ENCODE measurements at regions not wholly inside any gene's neighbourhood (a gene's known extent, or its start where the extent isn't known, plus 50 kb on each side); places are given as distances from the start of the nearest gene placed in this dataset.

DNA sequence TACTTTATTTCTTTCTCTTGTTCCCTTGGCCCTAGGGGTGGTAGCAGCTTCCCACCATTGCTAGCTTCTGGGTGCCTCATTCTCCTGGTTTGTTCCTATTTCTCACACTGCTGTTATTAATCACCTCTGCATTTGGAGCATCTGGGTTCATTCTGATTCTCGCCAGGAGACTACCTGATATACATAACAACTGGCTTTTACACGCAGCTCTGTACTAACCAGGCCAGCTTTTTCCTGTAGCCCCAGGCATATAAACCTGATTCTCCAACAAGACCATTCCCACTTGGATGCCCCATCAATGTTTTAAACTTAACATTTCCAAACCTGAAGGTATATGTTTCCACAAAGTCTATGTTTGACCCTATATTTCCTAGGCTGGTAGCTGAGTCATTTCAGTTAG, 403.9 kb upstream of the DCC start:
- Histone ChIP-seq H3K4me1 (no peaks in the 10 kb centered on the region), H3K4me2 (ENCODE audit: low read length) (no peak overlapping the region), H3K4me3 (ENCODE audit: low read depth, low read length) (no peak overlapping the region), H3K79me2 (no peaks in the 10 kb centered on the region), H3K27ac (no peak overlapping the region), H3K9ac (no peak overlapping the region), H2AFZ (no peak overlapping the region), H3K27me3 (ENCODE audit: control insufficient read depth, insufficient read depth, low read length) (no peaks in the 10 kb centered on the region), H3K9me3 (ENCODE audit: control insufficient read depth, low read length) (no peaks in the 10 kb centered on the region), H3K36me3 (ENCODE audit: control insufficient read depth, insufficient read depth, low read length) (no peaks in the 10 kb centered on the region)
- TF ChIP-seq, protein P1, sequence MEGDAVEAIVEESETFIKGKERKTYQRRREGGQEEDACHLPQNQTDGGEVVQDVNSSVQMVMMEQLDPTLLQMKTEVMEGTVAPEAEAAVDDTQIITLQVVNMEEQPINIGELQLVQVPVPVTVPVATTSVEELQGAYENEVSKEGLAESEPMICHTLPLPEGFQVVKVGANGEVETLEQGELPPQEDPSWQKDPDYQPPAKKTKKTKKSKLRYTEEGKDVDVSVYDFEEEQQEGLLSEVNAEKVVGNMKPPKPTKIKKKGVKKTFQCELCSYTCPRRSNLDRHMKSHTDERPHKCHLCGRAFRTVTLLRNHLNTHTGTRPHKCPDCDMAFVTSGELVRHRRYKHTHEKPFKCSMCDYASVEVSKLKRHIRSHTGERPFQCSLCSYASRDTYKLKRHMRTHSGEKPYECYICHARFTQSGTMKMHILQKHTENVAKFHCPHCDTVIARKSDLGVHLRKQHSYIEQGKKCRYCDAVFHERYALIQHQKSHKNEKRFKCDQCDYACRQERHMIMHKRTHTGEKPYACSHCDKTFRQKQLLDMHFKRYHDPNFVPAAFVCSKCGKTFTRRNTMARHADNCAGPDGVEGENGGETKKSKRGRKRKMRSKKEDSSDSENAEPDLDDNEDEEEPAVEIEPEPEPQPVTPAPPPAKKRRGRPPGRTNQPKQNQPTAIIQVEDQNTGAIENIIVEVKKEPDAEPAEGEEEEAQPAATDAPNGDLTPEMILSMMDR (IDR thresholded peaks at IDR 0.05): no peak

DNA sequence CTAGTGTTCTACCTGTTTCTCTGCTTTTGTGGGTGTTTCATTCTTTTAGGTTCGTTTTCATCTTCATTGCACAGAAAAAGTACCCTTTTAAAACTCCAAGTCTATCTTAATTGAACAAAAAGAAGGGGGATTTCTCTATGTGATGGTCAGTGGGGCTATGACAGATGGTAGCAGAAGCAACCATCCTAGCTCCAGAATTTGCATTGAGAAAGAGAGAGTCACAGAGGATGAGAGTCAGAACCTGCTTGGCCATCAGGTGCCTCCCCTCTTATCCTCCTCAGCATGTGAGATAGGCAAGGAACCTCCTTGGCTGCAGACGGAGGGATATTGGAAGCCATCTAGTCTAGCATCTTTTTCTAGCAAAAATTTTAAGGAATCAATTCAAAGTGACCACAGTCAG, 398.0 kb upstream of the DCC start:
- Histone ChIP-seq H3K4me2 (ENCODE audit: low read length) (no peak overlapping the region), H3K4me3 (ENCODE audit: low read depth, low read length) (no peak overlapping the region)
- TF ChIP-seq, protein P1 (IDR thresholded peaks at IDR 0.05): no peak

DNA sequence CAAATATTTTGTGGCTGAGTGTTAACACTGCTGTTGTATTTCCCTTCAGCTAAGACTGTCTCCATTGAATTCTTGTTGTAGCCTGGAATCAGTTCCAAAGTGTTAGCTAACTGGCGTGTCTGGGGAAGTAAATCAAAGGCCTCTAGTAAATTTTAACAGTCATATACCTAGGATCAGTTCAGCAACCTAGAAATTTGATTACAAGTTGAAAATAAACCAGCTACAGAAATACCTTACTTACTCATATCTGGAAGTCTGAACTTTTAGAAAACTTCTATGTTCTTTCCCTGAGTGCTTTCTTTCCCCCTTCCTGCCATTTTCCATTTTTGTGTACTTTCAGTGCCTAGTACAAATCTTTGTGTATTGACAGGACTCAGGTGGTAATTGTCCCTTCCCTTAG, 396.7 kb upstream of the DCC start:
- TF ChIP-seq, protein P1 (IDR thresholded peaks at IDR 0.05): no peak
- no peaks in the 10 kb centered on the region for H3K36me3 ChIP-seq (ENCODE audit: control insufficient read depth, insufficient read depth, low read length)
- no peaks in the 10 kb centered on the region for H3K27me3 ChIP-seq (ENCODE audit: control insufficient read depth, insufficient read depth, low read length)

More for the DNA sequence above, 398.0 kb upstream of the DCC start:
- no peaks in the 10 kb centered on the region for H3K27me3 ChIP-seq (ENCODE audit: control insufficient read depth, insufficient read depth, low read length)
- H3K27ac ChIP-seq: no peak overlapping the region
- no peaks in the 10 kb centered on the region for H3K79me2 ChIP-seq
- no peaks in the 10 kb centered on the region for H3K4me1 ChIP-seq
- H2AFZ ChIP-seq: no peak overlapping the region
- H3K9me3 ChIP-seq (ENCODE audit: control insufficient read depth, low read length): no peaks in the 10 kb centered on the region
- H3K36me3 ChIP-seq (ENCODE audit: control insufficient read depth, insufficient read depth, low read length): no peaks in the 10 kb centered on the region
- H3K9ac ChIP-seq: no peak overlapping the region

DNA sequence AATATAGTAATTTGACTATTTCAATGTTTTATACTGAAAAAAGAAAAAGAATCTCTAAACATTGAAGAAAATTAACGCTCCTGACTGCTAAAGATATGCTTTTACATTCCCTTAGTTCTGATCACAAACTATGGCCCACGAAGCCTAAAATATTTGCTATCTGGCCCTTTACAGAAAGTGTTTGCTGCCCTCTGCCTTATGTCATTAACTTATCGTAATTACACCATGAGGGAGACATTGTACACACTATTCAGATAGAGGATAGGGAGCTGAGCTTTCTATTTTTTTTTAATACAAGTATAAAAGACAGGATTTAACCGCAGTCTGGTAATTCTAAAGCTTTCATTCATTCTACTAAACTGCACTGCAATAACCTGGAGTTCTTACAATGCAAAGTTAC, 393.1 kb upstream of the DCC start:
- no peak overlapping the region for H2AFZ ChIP-seq
- H3K4me2 ChIP-seq (ENCODE audit: low read length): no peak overlapping the region
- no peaks in the 10 kb centered on the region for H3K27me3 ChIP-seq (ENCODE audit: control insufficient read depth, insufficient read depth, low read length)
- H3K36me3 ChIP-seq (ENCODE audit: control insufficient read depth, insufficient read depth, low read length): no peaks in the 10 kb centered on the region
- TF ChIP-seq, protein P1 (IDR thresholded peaks at IDR 0.05): no peak
- H3K4me3 ChIP-seq (ENCODE audit: low read depth, low read length): no peak overlapping the region
- no peaks in the 10 kb centered on the region for H3K4me1 ChIP-seq
- no peak overlapping the region for H3K27ac ChIP-seq
- H3K79me2 ChIP-seq: no peaks in the 10 kb centered on the region
- H3K9me3 ChIP-seq (ENCODE audit: control insufficient read depth, low read length): no peaks in the 10 kb centered on the region
- H3K9ac ChIP-seq: no peak overlapping the region

More for the DNA sequence above, 396.7 kb upstream of the DCC start:
- H3K9me3 ChIP-seq (ENCODE audit: control insufficient read depth, low read length): no peaks in the 10 kb centered on the region
- H3K4me1 ChIP-seq: no peaks in the 10 kb centered on the region
- no peak overlapping the region for H3K27ac ChIP-seq
- H3K79me2 ChIP-seq: no peaks in the 10 kb centered on the region
- no peak overlapping the region for H3K4me2 ChIP-seq (ENCODE audit: low read length)
- no peak overlapping the region for H3K9ac ChIP-seq
- no peak overlapping the region for H3K4me3 ChIP-seq (ENCODE audit: low read depth, low read length)
- no peak overlapping the region for H2AFZ ChIP-seq

DNA sequence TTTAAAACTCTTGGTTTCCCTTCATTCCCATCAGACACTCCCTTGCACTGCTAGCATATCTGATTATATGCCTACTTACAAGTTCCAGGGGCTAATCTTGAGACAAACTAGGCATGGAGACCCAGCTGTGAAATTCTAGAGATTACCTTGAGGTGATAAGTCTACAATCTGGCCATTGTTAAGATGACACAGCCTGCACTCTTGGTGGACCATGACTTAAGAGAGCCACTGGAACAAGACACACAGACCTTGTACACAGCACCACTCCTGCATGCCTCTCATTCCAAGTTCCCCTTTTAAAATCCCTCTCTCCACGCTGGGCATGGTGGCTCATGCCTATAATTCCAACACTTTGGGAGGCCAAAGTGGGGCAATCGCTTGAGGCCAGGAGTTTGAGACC, 387.2 kb upstream of the DCC start:
- Histone ChIP-seq H2AFZ (no peak overlapping the region), H3K4me1 (no peaks in the 10 kb centered on the region), H3K9ac (no peak overlapping the region), H3K79me2 (no peaks in the 10 kb centered on the region), H3K9me3 (ENCODE audit: control insufficient read depth, low read length) (no peaks in the 10 kb centered on the region), H3K36me3 (ENCODE audit: control insufficient read depth, insufficient read depth, low read length) (no peaks in the 10 kb centered on the region), H3K4me2 (ENCODE audit: low read length) (no peak overlapping the region), H3K4me3 (ENCODE audit: low read depth, low read length) (no peak overlapping the region), H3K27ac (no peak overlapping the region), H3K27me3 (ENCODE audit: control insufficient read depth, insufficient read depth, low read length) (no peaks in the 10 kb centered on the region)
- TF ChIP-seq, protein P1 (IDR thresholded peaks at IDR 0.05): no peak

Measured in parathyroid adenoma (tissue), 2 donors.